ENCODE measurements at regions not wholly inside any gene's neighbourhood (a gene's known extent, or its start where the extent isn't known, plus 50 kb on each side); places are given as distances from the start of the nearest gene placed in this dataset.

DNA sequence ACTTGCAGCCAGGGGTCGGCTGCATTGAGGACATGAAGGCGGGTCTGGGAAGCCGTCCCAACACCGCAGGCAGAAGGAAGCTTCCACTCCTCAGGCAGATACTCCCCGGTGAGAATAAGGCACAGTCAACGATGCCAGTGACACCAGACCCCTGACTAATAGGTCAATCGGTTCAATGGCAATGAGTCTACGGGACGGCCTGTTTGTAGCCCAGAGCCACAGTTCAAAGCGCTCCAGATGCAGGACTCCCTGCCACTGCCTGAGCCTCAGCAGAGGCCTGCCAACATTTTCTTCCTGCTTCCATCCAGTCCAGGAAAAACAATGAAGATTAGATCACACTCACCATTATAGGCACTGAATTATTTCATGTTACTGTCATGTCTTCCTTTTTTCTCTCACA, 84.5 kb upstream of the SIMC1 start:
- no peak for TF ChIP-seq EZH2 (IDR thresholded peaks at IDR 0.05; ENCODE audit: borderline replicate concordance, low read depth, low read length, poor library complexity, severe bottlenecking)
- TF ChIP-seq, protein P1, sequence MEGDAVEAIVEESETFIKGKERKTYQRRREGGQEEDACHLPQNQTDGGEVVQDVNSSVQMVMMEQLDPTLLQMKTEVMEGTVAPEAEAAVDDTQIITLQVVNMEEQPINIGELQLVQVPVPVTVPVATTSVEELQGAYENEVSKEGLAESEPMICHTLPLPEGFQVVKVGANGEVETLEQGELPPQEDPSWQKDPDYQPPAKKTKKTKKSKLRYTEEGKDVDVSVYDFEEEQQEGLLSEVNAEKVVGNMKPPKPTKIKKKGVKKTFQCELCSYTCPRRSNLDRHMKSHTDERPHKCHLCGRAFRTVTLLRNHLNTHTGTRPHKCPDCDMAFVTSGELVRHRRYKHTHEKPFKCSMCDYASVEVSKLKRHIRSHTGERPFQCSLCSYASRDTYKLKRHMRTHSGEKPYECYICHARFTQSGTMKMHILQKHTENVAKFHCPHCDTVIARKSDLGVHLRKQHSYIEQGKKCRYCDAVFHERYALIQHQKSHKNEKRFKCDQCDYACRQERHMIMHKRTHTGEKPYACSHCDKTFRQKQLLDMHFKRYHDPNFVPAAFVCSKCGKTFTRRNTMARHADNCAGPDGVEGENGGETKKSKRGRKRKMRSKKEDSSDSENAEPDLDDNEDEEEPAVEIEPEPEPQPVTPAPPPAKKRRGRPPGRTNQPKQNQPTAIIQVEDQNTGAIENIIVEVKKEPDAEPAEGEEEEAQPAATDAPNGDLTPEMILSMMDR (conservative IDR thresholded peaks at IDR 0.05; ENCODE audit: low read depth, low read length): no peak

All from A673 (cell line).